LoVo (cell line): ENCODE measurements at regions not wholly inside any gene's neighbourhood (a gene's known extent, or its start where the extent isn't known, plus 50 kb on each side); places are given as distances from the start of the nearest gene placed in this dataset.
"Not testable (repeated sequence)": the region's sequence is repeated elsewhere in the genome, so short reads cannot be mapped to it uniquely, and the experiment has no call there.

Experiments used
- DNase-seq: peaks from one replicate; pipeline ENCODE4 v3.0.0-alpha.2; 2016; ENCODE audit warnings: low spot score

GRCh38 chr2:33967103-33967502 is 368.0 kb upstream of the FAM98A start:
- no peak for DNase-seq

GRCh38 chr2:33958591-33958990 is 359.5 kb upstream of the FAM98A start:
- no peak for DNase-seq

GRCh38 chr2:33949371-33949770 is 350.3 kb upstream of the FAM98A start:
- no peak for DNase-seq

- DNase-seq, result no peak
These were observed 347.1 kb upstream of the FAM98A start for GRCh38 chr2:33946193-33946592.

GRCh38 chr2:33933203-33933602 is 334.1 kb upstream of the FAM98A start:
- no peak for DNase-seq

- DNase-seq, result no peak
These were observed 332.1 kb upstream of the FAM98A start for GRCh38 chr2:33931164-33931563.

GRCh38 chr2:33929467-33929866 is 330.4 kb upstream of the FAM98A start:
- no peak for DNase-seq

GRCh38 chr2:33927756-33928155 is 328.7 kb upstream of the FAM98A start:
- DNase-seq, result no peak

GRCh38 chr2:33925311-33925710 is 326.2 kb upstream of the FAM98A start:
- DNase-seq, result no peak

- DNase-seq, result no peak
These were observed 325.6 kb upstream of the FAM98A start for GRCh38 chr2:33924586-33925169.

- DNase-seq, result no peak
These were observed 318.2 kb upstream of the FAM98A start for GRCh38 chr2:33917252-33917651.

GRCh38 chr2:33913071-33913616 is 314.0 kb upstream of the FAM98A start:
- no peak for DNase-seq

GRCh38 chr2:33911327-33911726 is 312.2 kb upstream of the FAM98A start:
- DNase-seq, result no peak

GRCh38 chr2:33909945-33910695 is 311.0 kb upstream of the FAM98A start:
- no peak for DNase-seq

GRCh38 chr2:33907866-33908265 is 308.8 kb upstream of the FAM98A start:
- DNase-seq, result no peak

- DNase-seq, result not testable (repeated sequence)
These were observed 307.0 kb upstream of the FAM98A start for GRCh38 chr2:33906129-33906528.

- no peak for DNase-seq
These were observed 305.7 kb upstream of the FAM98A start for GRCh38 chr2:33904801-33905200.

- DNase-seq, result no peak
These were observed 304.6 kb upstream of the FAM98A start for GRCh38 chr2:33903701-33904100.

- no peak for DNase-seq
These were observed 304.1 kb upstream of the FAM98A start for GRCh38 chr2:33903215-33903614.

- no peak for DNase-seq
These were observed 301.5 kb upstream of the FAM98A start for GRCh38 chr2:33900610-33901009.

GRCh38 chr2:33897741-33898140 is 298.6 kb upstream of the FAM98A start:
- DNase-seq, result no peak

- no peak for DNase-seq
These were observed 294.7 kb upstream of the FAM98A start for GRCh38 chr2:33893824-33894223.

- no peak for DNase-seq
These were observed 292.5 kb upstream of the FAM98A start for GRCh38 chr2:33891616-33892015.

GRCh38 chr2:33890686-33891085 is 291.6 kb upstream of the FAM98A start:
- DNase-seq, result no peak
